NCI-H748 treated with DMSO at 0.1 percent for 48 hours (cell line): ENCODE measurements at regions not wholly inside any gene's neighbourhood (a gene's known extent, or its start where the extent isn't known, plus 50 kb on each side); places are given as distances from the start of the nearest gene placed in this dataset.

Experiments
- DNase-seq: peaks from one replicate; lab custom pipeline; 2025; lab: John Stamatoyannopoulos, UW

GRCh38 chr6:164021589-164022250, 607.2 kb downstream of the QKI start:
- no peak for DNase-seq

- DNase-seq, result no peak
These were observed 605.6 kb downstream of the QKI start for GRCh38 chr6:164020142-164020541.

- no peak for DNase-seq
These were observed 603.6 kb downstream of the QKI start for GRCh38 chr6:164018133-164018532.

GRCh38 chr6:164016056-164016455, 601.5 kb downstream of the QKI start:
- no peak for DNase-seq

- DNase-seq, result peak; percentile 75
These were observed 600.6 kb downstream of the QKI start for GRCh38 chr6:164015088-164015484.

- no peak for DNase-seq
These were observed 600.0 kb downstream of the QKI start for GRCh38 chr6:164014346-164015087.

GRCh38 chr6:164013480-164014208, 599.1 kb downstream of the QKI start:
- DNase-seq, result no peak

- DNase-seq, result no peak
These were observed 596.8 kb downstream of the QKI start for GRCh38 chr6:164011321-164011720.

GRCh38 chr6:164010441-164011103, 596.1 kb downstream of the QKI start:
- DNase-seq, result no peak

GRCh38 chr6:164008902-164009301, 594.4 kb downstream of the QKI start:
- DNase-seq, result no peak

GRCh38 chr6:164007881-164008280, 593.4 kb downstream of the QKI start:
- no peak for DNase-seq

- DNase-seq, result no peak
These were observed 591.9 kb downstream of the QKI start for GRCh38 chr6:164006459-164006858.

GRCh38 chr6:164005004-164005711, 590.6 kb downstream of the QKI start:
- no peak for DNase-seq

- no peak for DNase-seq
These were observed 585.8 kb downstream of the QKI start for GRCh38 chr6:164000276-164000675.

- no peak for DNase-seq
These were observed 585.1 kb downstream of the QKI start for GRCh38 chr6:163999475-164000125.

- DNase-seq, result no peak
These were observed 584.0 kb downstream of the QKI start for GRCh38 chr6:163998496-163998895.

GRCh38 chr6:163996491-163996890, 582.0 kb downstream of the QKI start:
- DNase-seq, result no peak

- no peak for DNase-seq
These were observed 580.0 kb downstream of the QKI start for GRCh38 chr6:163994566-163994965.

- DNase-seq, result no peak
These were observed 578.2 kb downstream of the QKI start for GRCh38 chr6:163992701-163993100.

GRCh38 chr6:163992056-163992455, 577.5 kb downstream of the QKI start:
- DNase-seq, result no peak

GRCh38 chr6:163991321-163991720, 576.8 kb downstream of the QKI start:
- DNase-seq, result no peak
